ENCODE measurements at regions not wholly inside any gene's neighbourhood (a gene's known extent, or its start where the extent isn't known, plus 50 kb on each side); places are given as distances from the start of the nearest gene placed in this dataset.

DNA sequence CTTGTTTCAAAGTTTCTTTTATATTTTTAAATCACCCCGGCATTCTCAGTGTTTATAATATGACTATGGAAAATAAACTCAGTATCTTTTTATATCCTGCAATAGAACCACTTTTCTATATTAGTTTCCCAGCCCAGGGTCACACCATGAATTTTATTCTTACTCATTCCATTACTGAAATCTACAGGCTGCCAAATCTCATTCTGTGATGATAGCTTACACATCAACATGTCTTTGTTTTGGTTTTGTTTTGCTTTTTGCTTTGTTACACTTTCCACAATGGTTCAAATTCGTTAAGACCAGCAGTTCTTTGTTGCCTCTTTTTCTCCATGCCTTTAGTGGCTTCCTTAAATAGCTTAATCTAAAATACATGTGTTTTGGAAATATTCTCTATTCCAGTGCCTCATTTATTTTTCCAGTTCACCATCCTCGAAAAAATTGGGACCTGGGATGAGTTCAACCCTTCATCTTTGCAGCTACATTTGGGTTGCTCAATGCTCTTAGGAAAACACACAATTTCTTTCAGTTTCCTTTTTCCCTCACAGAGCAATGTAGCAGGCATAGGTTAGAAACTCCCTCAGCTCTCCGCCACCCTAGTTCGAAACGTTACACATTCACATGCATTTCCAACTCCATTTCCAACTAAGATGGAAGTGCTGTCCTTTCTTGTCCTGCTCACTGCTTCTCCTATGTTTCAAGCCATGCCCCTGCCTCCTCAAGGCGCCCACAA, 1146.3 kb downstream of the MAT2B start:
- DNase-seq = no peak

- DNase-seq = no peak
These were observed 1146.8 kb downstream of the MAT2B start for GRCh38 chr5:164652276-164652660.

- DNase-seq = no peak
These were observed 1158.0 kb downstream of the MAT2B start for GRCh38 chr5:164663198-164663989.

- DNase-seq = no peak
These were observed 1166.2 kb downstream of the MAT2B start for GRCh38 chr5:164671640-164672039.

GRCh38 chr5:164672205-164672604, 1166.8 kb downstream of the MAT2B start:
- no peak for DNase-seq

GRCh38 chr5:164672931-164673694, 1167.7 kb downstream of the MAT2B start:
- DNase-seq = no peak

GRCh38 chr5:164679461-164679860, 1174.0 kb downstream of the MAT2B start:
- no peak for DNase-seq

- no peak for DNase-seq
These were observed 1174.8 kb downstream of the MAT2B start for GRCh38 chr5:164680216-164680615.

GRCh38 chr5:164680812-164681520, 1175.5 kb downstream of the MAT2B start:
- no peak for DNase-seq

DNA sequence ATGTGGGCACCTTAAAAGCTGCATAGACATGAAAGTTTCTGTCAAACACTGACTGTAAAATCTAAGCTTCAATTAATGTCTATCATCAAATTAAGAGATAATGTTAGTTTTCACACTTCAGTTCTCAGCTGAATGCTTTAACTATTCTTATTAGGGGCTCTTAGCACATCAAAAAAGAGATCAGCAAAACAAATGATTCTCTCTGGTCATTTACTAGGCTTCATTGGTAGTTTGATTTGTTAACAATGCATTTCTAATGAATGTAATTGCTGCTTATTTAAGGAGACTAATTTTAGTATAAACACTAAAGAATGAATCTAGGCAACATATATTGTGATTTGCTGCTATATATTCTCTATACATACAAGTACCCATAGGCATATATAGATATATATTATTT, 1182.0 kb downstream of the MAT2B start:
- no peak for DNase-seq

GRCh38 chr5:164688437-164688836, 1183.0 kb downstream of the MAT2B start:
- no peak for DNase-seq

DNA sequence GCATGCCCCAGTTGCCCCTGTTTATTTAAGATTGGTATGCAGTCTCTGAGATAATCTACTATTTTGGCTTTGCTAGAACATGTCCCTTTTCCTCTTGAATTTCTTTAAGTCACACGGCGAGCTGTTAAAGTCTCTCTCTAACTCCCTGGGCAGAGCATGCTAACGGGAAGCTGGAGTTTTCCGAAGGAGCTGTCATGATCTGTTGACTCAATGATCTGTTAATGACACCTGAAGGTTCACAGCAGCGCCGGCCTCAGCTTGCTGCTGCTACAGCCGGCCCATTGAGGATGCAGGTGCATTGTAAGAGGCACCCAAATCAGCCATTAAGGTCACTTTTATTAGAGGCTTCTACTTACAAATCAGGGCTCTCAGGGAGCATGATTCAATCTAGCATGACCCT, 1203.4 kb downstream of the MAT2B start:
- no peak for DNase-seq

DNA sequence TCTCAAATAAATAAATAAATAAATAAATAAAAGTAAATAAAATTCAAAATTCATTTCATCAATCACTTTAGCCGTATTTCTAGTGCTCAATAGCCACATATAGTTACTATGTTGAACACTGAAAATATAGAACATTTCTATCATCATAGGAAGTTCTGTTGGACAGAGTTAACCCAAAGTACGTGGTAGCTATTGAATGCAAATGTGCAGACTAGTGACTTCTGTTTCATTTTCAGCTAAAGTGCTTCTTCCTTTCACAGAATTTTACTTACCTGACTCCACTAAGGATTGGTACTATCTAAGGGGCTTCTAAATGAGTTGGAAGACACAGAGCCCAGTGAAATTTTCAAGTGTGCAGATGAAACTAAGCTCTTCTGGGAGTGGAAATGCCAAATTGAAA, 1208.3 kb downstream of the MAT2B start:
- no peak for DNase-seq

DNA sequence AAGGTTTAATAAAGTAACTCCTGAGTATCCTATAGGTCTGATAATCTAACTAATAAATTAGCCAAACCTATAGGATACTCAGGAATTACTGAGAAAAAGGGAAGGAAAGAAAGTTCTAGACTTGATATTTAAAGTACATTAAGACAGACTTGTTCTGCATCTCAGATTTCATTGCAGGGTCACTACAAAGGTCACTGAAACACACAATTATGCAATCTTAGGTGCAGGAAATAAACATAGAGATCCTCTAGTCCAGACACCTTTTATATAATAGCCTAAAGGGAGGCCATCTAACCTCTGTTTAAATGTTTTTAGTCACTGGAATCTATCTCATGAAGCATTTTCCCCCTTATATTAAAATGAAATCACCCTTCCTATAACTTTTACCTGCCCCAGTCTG, 1215.7 kb downstream of the MAT2B start:
- DNase-seq = no peak

DNA sequence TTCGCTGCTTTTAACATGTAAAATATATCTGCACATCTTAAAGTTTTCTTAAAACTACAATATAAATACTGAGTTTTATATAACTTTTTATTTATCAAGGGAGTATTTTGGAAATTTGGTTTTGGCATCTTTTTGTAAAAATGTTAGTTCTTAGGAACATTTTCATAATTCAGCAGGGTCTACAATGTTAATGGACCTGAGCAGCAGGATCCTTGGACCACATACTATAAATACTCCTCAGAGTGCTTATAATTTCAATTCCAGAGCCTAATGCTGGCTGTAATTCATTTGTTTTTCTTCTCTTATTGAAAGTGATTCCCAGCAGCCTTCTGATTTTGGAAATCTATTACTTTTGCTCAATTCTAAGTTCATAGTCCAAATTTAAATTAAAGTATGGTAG, 1216.2 kb downstream of the MAT2B start:
- DNase-seq = no peak

- DNase-seq = no peak
These were observed 1217.3 kb downstream of the MAT2B start for GRCh38 chr5:164722702-164723101.

- no peak for DNase-seq
These were observed 1221.6 kb downstream of the MAT2B start for GRCh38 chr5:164727012-164727411.

- DNase-seq = no peak
These were observed 1223.3 kb downstream of the MAT2B start for GRCh38 chr5:164728733-164729132.

DNA sequence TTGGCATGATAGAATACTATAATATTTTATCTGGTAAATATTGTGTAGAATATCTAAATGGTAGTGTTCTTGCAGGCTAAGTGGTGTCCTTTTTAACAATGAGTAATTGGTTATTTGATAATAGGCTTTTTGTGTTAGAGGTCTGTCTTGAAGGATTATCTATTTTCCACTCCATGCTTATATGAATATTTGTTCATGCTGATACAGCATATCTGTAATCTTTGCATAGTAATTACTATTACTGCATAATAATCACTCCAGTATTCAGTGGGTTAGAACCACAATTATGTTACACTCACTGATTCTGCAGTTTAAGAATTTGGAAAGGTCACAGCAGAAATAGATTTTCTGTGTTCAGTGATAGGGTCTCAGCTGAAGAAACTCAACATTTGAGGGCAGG, 1229.9 kb downstream of the MAT2B start:
- DNase-seq = no peak

DNA sequence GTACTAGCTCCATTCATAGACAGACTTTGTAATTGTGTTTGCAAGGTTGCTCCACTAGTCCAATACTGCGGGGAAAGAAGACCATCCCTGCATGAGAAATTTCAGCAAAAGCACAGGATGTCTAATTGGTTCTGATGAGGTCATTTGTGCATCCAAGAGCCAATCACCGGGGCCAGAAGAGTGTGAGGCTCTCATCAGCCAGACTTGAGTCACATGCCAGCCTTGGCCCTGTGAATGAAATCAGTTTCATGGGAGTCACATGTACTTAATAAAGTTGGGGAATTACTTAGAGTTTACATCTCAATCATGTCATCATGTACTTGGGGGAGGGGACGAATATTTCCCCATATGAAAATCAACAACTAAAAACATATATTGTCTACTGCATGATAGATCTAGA, 1236.0 kb downstream of the MAT2B start:
- no peak for DNase-seq

DNA sequence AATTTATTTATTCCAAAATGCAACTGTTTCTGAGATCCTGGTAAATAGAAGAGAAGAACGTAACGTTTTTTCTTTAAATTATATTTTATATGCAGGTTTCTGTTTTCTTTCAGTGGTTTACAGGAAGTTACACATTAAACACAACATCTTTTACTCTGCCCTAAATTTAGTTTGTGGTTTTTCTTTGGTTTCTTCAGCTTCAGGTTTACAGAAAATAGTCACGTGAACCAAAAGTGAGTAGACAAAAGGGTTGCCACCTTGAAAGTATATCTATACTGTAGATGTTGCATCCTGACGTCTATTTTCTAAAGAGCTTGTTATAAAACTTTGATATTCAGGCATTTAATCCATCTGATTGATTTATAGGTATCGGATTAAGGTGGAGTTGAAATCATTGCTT, 1236.6 kb downstream of the MAT2B start:
- no peak for DNase-seq

DNA sequence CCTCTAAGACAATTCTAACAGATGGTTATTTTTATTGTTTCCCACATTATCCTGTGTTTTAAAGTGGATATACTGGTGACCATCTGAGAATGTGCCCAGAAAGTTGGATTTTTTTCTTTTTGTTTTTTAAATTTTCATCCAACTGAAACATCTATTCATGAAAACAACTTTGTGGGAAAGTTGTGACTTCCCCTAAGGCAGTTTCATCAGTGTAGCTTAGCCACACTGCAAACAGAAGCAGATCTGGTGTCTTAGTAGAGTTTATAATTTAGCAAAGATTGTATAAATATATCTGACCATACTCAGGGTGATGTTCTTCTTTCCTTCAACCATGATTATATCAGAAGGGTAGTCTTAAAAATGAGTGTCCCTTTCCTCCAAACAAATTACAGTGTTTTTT, 1241.3 kb downstream of the MAT2B start:
- DNase-seq = no peak

DNA sequence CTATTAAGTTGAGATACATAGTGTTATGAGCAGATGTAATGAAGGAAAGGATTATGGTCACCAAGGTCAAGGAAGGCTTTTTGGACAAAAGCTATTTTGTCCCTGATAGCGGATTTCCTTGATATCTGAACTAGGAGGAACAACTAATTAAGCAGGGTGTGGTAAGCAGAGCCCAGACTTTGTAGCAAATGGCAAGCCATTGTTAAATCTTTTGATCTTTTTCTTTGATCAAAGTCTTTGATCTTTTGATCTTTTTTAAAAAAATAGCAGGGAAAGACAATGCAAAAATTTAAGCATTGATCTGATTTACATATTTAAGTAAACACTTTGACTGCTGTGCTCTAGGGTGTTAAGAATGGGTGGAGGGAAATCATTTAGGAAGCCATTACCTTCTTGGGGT, 1242.0 kb downstream of the MAT2B start:
- no peak for DNase-seq

Data from NCI-H1436 (cell line).